HepG2 (cell line): ENCODE measurements at regions not wholly inside any gene's neighbourhood (a gene's known extent, or its start where the extent isn't known, plus 50 kb on each side); places are given as distances from the start of the nearest gene placed in this dataset.

Experiments used
- ATAC-seq: fragments of 200-7000 bp; cut with Tn5 transposase; 3 replicates; pipeline ENCODE4 v1.9.1; 2020; ENCODE audit warnings: mild to moderate bottlenecking, moderate library complexity
- BruUV-seq: library from RNA; stranded (reverse); fragments of 400-500 nt; replicated peaks from 2 replicates; lab custom pipeline; 2021; lab: Mats Ljungman, UMichigan
- CTCF ChIA-PET: fragments of 300-600 bp; formaldehyde crosslinking; extraction: SDS; loops from one replicate; lab custom pipeline; 2021; ENCODE audit warnings: low total read pairs, inconsistent platforms, low intra/inter-chr PET ratio; lab: Yijun Ruan, JAX
- POLR2A ChIA-PET: fragments of 350-600 bp; sonication (Branson Sonifier 250); formaldehyde crosslinking; loops from one replicate; lab custom pipeline; 2020; ENCODE audit warnings: antibody characterized with exemption, inconsistent platforms; lab: Yijun Ruan, JAX
- DNase-seq: peaks from one replicate; pipeline ENCODE4 v3.0.0-alpha.2; 2015; ENCODE audit warnings: low spot score
- FAIRE-seq: peaks from 3 replicates; lab custom pipeline; 2011; peaks lifted over from hg19 to GRCh38; lab: Jason Lieb, UNC
- H2AFZ ChIP-seq: one replicate; pipeline ENCODE4 v1.6.1; 2011; ENCODE audit warnings: low read length, inconsistent platforms
- H3K27ac ChIP-seq: fragments of 300-600 bp; 3 replicates; pipeline ENCODE4 v1.8.0; 2011; ENCODE audit warnings: mixed run types, mild to moderate bottlenecking, mixed read lengths, low read length, inconsistent platforms; ENCODE audit not compliant: insufficient read depth; ENCODE audit errors: extremely low read length
- H3K27me3 ChIP-seq, 2 experiments: fragments of 200-600 bp in 1 of 2; 2 replicates in 1 of 2; 3 replicates in 1 of 2; pipeline versions ENCODE4 v1.6.0 to v1.8.0; 2011; ENCODE audit warnings: low read length in 2 of 2, mild to moderate bottlenecking in 2 of 2, moderate library complexity in 2 of 2, inconsistent platforms in 1 of 2; ENCODE audit not compliant: insufficient read depth in 2 of 2, control insufficient read depth in 1 of 2
- H3K36me3 ChIP-seq, 2 experiments: fragments of 200-600 bp in 1 of 2; replicated peaks in 1 of 2; 2 replicates in 1 of 2; 3 replicates in 1 of 2; pipeline versions ENCODE4 v1.5.1 to v1.8.0; 2011; ENCODE audit warnings: low read length in 2 of 2, inconsistent platforms in 1 of 2; ENCODE audit not compliant: insufficient read depth in 2 of 2, control insufficient read depth in 1 of 2
- H3K4me1 ChIP-seq: 2 replicates; pipeline ENCODE4 v1.5.1; 2012; ENCODE audit warnings: low read length, inconsistent platforms; ENCODE audit not compliant: insufficient read depth
- H3K4me2 ChIP-seq: 2 replicates; pipeline ENCODE4 v1.6.0; 2011; ENCODE audit warnings: low read depth, low read length, inconsistent platforms
- H3K4me3 ChIP-seq, 3 experiments: fragments of 200-600 bp in 1 of 3; sonication (generic), shearing (Covaris generic) in 1 of 3; replicated peaks in 1 of 3; 2 replicates each; pipeline ENCODE4 v1.5.1; 2011 to 2016; ENCODE audit warnings: low read length in 3 of 3, inconsistent platforms in 2 of 3, low read depth in 2 of 3, mild to moderate bottlenecking in 2 of 3, control low read depth in 1 of 3, mixed read lengths in 1 of 3; ENCODE audit not compliant: insufficient read depth in 1 of 3
- H3K79me2 ChIP-seq: one replicate; pipeline ENCODE4 v1.6.1; 2011; ENCODE audit warnings: low read length, inconsistent platforms; ENCODE audit not compliant: insufficient read depth
- H3K9ac ChIP-seq: 2 replicates; pipeline ENCODE4 v1.6.0; 2011; ENCODE audit warnings: mild to moderate bottlenecking, low read depth, low read length, inconsistent platforms; ENCODE audit not compliant: insufficient read depth
- H3K9me3 ChIP-seq: 2 replicates; pipeline ENCODE4 v1.5.1; 2012; ENCODE audit warnings: mild to moderate bottlenecking, low read length
- H4K20me1 ChIP-seq: 2 replicates; pipeline ENCODE4 v1.6.0; 2011; ENCODE audit warnings: inconsistent platforms, mild to moderate bottlenecking, low read length, moderate library complexity; ENCODE audit not compliant: insufficient read depth
- ARNT2 ChIP-seq: sonication (generic); formaldehyde crosslinking; IDR thresholded peaks from 2 replicates; pipeline ENCODE4 v1.8.0; 2022; ENCODE audit warnings: mild to moderate bottlenecking, low read depth, missing genetic modification reagents, moderate library complexity
- ATM ChIP-seq: fragments of 450-650 bp; IDR thresholded peaks from 2 replicates; pipeline ENCODE4 v1.7.1; 2017; ENCODE audit warnings: mild to moderate bottlenecking, borderline replicate concordance
- CCAR2 ChIP-seq: fragments of 200-400 bp; formaldehyde crosslinking; optimal IDR thresholded peaks from 2 replicates; pipeline ENCODE3; 2018; ENCODE audit warnings: low read depth, mild to moderate bottlenecking, low read length, moderate library complexity
- FOXP4 ChIP-seq: sonication (generic); formaldehyde crosslinking; IDR thresholded peaks from 2 replicates; pipeline ENCODE4 v1.4.0; 2020; ENCODE audit warnings: missing genetic modification reagents
- GLI4 ChIP-seq: sonication (generic); formaldehyde crosslinking; IDR thresholded peaks from 2 replicates; pipeline ENCODE4 v1.5.1; 2020; ENCODE audit warnings: missing genetic modification reagents, mild to moderate bottlenecking, moderate library complexity, borderline replicate concordance
- KLF15 ChIP-seq: sonication (generic); formaldehyde crosslinking; IDR thresholded peaks from 2 replicates; pipeline ENCODE4 v1.8.1; 2023; ENCODE audit warnings: borderline replicate concordance, mild to moderate bottlenecking, inconsistent platforms, missing genetic modification reagents, mixed read lengths
- SMYD3 ChIP-seq: sonication (generic); formaldehyde crosslinking; IDR thresholded peaks from 2 replicates; pipeline ENCODE4 v1.8.1; 2023; ENCODE audit warnings: mild to moderate bottlenecking, missing genetic modification reagents
- TAF15 ChIP-seq: fragments of 200-400 bp; formaldehyde crosslinking; IDR thresholded peaks from one replicate; pipeline ENCODE4 v1.6.1; 2018; ENCODE audit warnings: mild to moderate bottlenecking, low read depth, low read length; ENCODE audit not compliant: poor library complexity, severe bottlenecking
- ZBED4 ChIP-seq: sonication (generic); formaldehyde crosslinking; IDR thresholded peaks from 2 replicates; pipeline ENCODE4 v1.4.0; 2020; ENCODE audit warnings: missing genetic modification reagents, borderline replicate concordance
- ZBTB34 ChIP-seq: sonication (generic); formaldehyde crosslinking; IDR thresholded peaks from 2 replicates; pipeline ENCODE4 v1.8.0; 2022; ENCODE audit warnings: mild to moderate bottlenecking, missing genetic modification reagents
- ZC3H4 ChIP-seq: sonication (generic); formaldehyde crosslinking; IDR thresholded peaks from 2 replicates; pipeline ENCODE4 v1.4.0; 2020; ENCODE audit warnings: missing genetic modification reagents, borderline replicate concordance
- ZHX1 ChIP-seq: sonication (generic); formaldehyde crosslinking; IDR thresholded peaks from 2 replicates; pipeline ENCODE4 v1.8.1; 2022; ENCODE audit warnings: low read depth, mild to moderate bottlenecking, missing genetic modification reagents
- ZNF337 ChIP-seq: sonication (generic); formaldehyde crosslinking; IDR thresholded peaks from 2 replicates; pipeline ENCODE4 v1.5.1; 2020; ENCODE audit warnings: missing genetic modification reagents, low read depth, mild to moderate bottlenecking, borderline replicate concordance
- WGBS: methylation state at CpG from one replicate; pipeline ENCODE4 v1.1.6; 2017; ENCODE audit warnings: low lambda C conversion rate; 5-methylcytosine and 5-hydroxymethylcytosine counted together
- in situ Hi-C: cut with HindIII; loops from 2 replicates; pipeline ENCODE4 v1.10.0; 2017; ENCODE audit warnings: low pct_unique_long_range_greater_than_20kb; ENCODE audit not compliant: extremely low pct_ligation_motif_present
- intact Hi-C: fragments of 100-400 bp; cut with micrococcal nuclease; formaldehyde crosslinking; loops from one replicate; pipeline ENCODE4 v1.10.0; 2022; ENCODE audit not compliant: unreplicated experiment

GRCh38 chr5:156125118-156125517, 201.8 kb upstream of the SGCD start (continued):
- no peak for TF ChIP-seq SMYD3 (CRISPR knock-in tag)
- TF ChIP-seq FOXP4 = no peak

- POLR2A ChIA-PET = no interaction called here
- TF ChIP-seq CCAR2 (no peak), ZBTB34 (CRISPR knock-in tag) (no peak), ATM (no peak), TAF15 (no peak), ZHX1 (CRISPR knock-in tag) (no peak), ZC3H4 (CRISPR knock-in tag) (no peak), ARNT2 (CRISPR knock-in tag) (no peak), KLF15 (CRISPR knock-in tag) (no peak), ZBED4 (CRISPR knock-in tag) (no peak), GLI4 (CRISPR knock-in tag) (no peak), ZNF337 (no peak)
Observed at GRCh38 chr5:156126716-156127115, 200.2 kb upstream of the SGCD start.

More at GRCh38 chr5:156126716-156127115, 200.2 kb upstream of the SGCD start:
- FAIRE-seq = no peak
- no peaks in the 10 kb centered on the region for H3K27me3 ChIP-seq
- H3K4me2 ChIP-seq = no peak overlapping the region
- no peaks in the 10 kb centered on the region for H4K20me1 ChIP-seq
- no peaks in the 10 kb centered on the region for H3K4me1 ChIP-seq
- no TSS peak for BruUV-seq
- WGBS = 0% methylated on average over 1 of the region's 1 CpG
- no peak overlapping the region for H3K4me3 ChIP-seq
- no peak overlapping the region for H3K27ac ChIP-seq
- H3K9ac ChIP-seq = no peak overlapping the region
- H3K9me3 ChIP-seq = no peaks in the 10 kb centered on the region
- H2AFZ ChIP-seq = no peak overlapping the region
- DNase-seq = no peak
- no peaks in the 10 kb centered on the region for H3K36me3 ChIP-seq
- in situ Hi-C loops (no loop called here), intact Hi-C loops (no loop called here)
- no peak for ATAC-seq
- no peaks in the 10 kb centered on the region for H3K79me2 ChIP-seq
- CTCF ChIA-PET = no interaction called here
